ENCODE measurements at regions not wholly inside any gene's neighbourhood (a gene's known extent, or its start where the extent isn't known, plus 50 kb on each side); places are given as distances from the start of the nearest gene placed in this dataset.
A peak's percentile ranks its signal among the peaks of the same experiment; 100 is the strongest.
"Not testable (repeated sequence)": the region's sequence is repeated elsewhere in the genome, so short reads cannot be mapped to it uniquely, and the experiment has no call there.

DNA sequence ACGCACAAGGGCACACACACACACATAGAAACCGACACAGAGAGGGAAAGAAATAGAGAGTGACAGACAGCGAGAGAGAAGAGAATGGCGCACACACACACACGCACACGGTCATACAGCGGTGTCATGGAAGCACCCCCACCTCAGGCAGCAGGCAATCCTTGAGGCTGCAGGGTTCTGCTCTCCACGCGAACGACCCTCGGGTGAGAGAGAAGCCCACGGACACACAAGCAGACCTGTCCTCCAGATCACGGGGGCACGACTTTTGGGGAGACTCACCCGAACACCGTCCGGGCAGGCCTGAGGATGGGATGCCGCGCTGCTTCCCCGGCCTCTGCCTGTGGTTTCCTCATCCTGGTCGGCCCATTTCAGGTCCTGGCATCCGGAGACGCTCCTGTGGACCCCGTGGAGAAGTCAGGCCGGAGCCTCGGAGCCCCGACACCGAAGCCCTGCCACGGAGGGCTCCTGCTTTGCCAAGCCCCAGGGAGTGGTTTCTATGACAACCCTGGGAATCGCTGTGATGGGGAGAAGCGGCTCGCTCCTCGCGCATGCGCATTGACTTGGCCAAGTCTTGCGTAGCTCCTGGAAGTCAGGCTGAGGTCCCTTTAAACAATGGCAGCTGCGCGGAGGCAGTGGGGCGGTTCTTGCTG lies 118.2 kb upstream of the KCNJ18 start:
- Histone ChIP-seq H3K36me3 (no peaks in the 10 kb centered on the region), H3K27me3 (no peaks in the 10 kb centered on the region), H3K4me1 (no peaks in the 10 kb centered on the region), H3K27ac (peak overlapping the region in 1 of 12 donors; percentile 24), H3K9me3 (peaks cover 0 to 11% (median 0%) of the 10 kb centered on the region in 12 donors), H3K4me3 (peak overlapping the region in 11 of 12 donors; percentile 42 to 71 (median 58))
- intact Hi-C loops (cut with DNase I): no loop called here
- TF ChIP-seq, protein P1, sequence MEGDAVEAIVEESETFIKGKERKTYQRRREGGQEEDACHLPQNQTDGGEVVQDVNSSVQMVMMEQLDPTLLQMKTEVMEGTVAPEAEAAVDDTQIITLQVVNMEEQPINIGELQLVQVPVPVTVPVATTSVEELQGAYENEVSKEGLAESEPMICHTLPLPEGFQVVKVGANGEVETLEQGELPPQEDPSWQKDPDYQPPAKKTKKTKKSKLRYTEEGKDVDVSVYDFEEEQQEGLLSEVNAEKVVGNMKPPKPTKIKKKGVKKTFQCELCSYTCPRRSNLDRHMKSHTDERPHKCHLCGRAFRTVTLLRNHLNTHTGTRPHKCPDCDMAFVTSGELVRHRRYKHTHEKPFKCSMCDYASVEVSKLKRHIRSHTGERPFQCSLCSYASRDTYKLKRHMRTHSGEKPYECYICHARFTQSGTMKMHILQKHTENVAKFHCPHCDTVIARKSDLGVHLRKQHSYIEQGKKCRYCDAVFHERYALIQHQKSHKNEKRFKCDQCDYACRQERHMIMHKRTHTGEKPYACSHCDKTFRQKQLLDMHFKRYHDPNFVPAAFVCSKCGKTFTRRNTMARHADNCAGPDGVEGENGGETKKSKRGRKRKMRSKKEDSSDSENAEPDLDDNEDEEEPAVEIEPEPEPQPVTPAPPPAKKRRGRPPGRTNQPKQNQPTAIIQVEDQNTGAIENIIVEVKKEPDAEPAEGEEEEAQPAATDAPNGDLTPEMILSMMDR (IDR thresholded peaks at IDR 0.05): no peak
- no peak for TF ChIP-seq POLR2A (IDR thresholded peaks at IDR 0.05)
- ATAC-seq (peak; percentile 71 to 94 (median 86)), DNase-seq (peak; percentile 69 to 88 (median 82))
- 32 to 58% (median 46%) methylated on average over 17 to 38 of the region's 39 CpGs for WGBS, 4 donors

DNA sequence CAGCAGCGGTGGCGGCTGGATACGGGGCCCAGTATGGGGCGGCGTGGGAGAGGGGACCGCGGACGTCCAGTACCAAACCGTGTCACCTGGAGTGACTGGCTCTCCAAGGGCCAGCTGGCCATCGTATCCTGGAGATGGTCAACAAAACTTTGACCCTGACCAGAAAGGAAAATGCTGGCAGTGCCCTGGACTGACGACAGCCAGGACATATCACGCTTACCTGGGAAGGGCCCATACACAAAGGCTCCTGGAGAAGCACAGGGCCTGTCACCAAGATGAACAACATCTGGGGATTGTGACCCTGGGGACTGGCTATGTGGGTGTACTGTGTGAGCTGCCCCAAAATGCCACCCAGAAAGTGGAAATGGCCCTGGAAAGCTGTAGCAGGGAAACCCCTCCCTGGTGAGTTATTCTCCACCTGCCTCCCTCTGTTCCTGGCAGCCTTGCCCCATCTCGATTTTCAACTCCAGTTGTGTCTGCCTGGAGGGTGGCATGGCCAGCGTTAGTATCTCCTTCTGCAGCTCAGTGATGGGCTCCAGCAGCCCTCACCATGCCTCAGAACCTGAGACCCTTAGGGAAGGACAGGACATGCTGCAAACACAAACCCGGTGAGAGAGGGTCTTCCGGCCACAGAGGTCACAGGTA lies 117.6 kb upstream of the KCNJ18 start:
- H3K36me3 ChIP-seq: not testable (repeated sequence)

DNA sequence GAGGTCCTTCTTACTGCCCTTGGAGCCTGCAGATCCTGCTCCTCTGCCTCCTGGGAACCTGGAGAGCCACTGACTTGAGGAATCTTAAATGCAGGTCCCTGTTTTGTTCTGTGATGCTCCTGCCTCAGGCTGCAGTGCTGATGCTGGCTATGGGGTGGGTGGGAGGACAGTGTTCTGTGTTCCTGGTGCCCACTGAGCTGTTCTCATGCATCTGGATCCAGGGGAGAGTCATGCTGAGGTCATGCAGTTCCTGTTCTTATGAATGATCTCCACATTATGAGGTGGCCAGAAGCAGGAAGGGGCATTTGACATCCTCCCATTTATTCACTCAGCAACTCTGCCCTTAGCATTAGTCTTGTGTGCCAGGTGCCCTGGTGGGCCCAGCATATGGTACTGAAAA lies 113.5 kb upstream of the KCNJ18 start:
- H3K36me3 ChIP-seq; ATAC-seq; DNase-seq; H3K4me1 ChIP-seq; intact Hi-C loops (cut with DNase I); H3K27ac ChIP-seq; H3K9me3 ChIP-seq; H3K27me3 ChIP-seq; H3K4me3 ChIP-seq: not testable (repeated sequence)

More for the DNA sequence above, 117.6 kb upstream of the KCNJ18 start:
- Histone ChIP-seq H3K9me3 (peaks cover 0 to 11% (median 0%) of the 10 kb centered on the region in 12 donors), H3K4me3 (peak overlapping the region in 9 of 12 donors; percentile 42 to 71 (median 62)), H3K27ac (peak overlapping the region in 1 of 12 donors; percentile 24)
- ATAC-seq: peak in 3 of 4 donors; percentile 30 to 46 (median 33)
- intact Hi-C loops (cut with DNase I); H3K27me3 ChIP-seq; DNase-seq; H3K4me1 ChIP-seq: not testable (repeated sequence)
- WGBS, 4 donors: 62 to 73% (median 70%) methylated on average over 5 to 9 of the region's 16 CpGs; no CpG with 5 or more reads in 1 of the 4 donors

- H3K9me3 ChIP-seq: no peaks in the 10 kb centered on the region
- ATAC-seq (no peak), DNase-seq (no peak)
- H3K27ac ChIP-seq: no peak overlapping the region
- TF ChIP-seq, protein P1 (IDR thresholded peaks at IDR 0.05): no peak
- TF ChIP-seq POLR2A (IDR thresholded peaks at IDR 0.05): no peak
- intact Hi-C loops (cut with DNase I): no loop called here
- H3K36me3 ChIP-seq: no peaks in the 10 kb centered on the region
- H3K27me3 ChIP-seq: peaks cover 0 to 15% (median 0%) of the 10 kb centered on the region in 9 donors
- no peaks in the 10 kb centered on the region for H3K4me1 ChIP-seq
- H3K4me3 ChIP-seq: no peak overlapping the region
- 92 to 97% (median 93%) methylated on average over 18 to 23 of the region's 23 CpGs for WGBS, 4 donors
These were observed 99.5 kb upstream of the KCNJ18 start for GRCh38 chr17:21592774-21593173.

DNA sequence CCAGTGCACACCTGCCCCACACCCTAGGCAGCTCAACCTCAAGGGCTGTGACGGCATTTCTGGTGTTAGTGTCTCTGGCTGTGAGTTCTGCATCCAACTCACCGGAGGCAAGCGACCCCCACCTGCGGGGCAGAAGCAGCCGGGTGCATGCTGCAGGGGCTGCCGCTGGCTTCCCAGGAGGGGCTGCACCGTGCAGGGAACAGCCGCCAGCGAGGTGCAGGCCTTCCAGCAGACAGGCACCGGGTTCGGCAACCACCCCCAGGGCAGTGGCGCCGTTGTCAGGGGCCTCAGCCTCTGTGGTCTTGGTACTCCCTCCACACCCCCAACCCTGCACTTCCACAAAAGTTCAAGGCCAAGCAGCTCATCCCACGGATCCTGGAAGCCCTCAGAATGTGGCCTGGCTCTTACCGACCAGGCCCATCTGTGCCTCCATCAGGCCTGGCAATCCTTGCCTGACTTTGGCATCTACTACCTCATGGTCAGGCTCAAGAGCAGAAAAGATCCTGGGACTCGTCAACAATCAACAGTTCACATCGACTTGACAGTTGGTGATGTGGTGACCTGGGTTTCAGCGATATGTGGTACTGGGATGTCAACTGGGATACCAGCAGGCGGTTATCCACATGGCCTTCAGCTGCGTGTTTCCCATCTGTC lies 98.7 kb upstream of the KCNJ18 start:
- H3K4me1 ChIP-seq; H3K27ac ChIP-seq; intact Hi-C loops (cut with DNase I); H3K9me3 ChIP-seq; DNase-seq; ATAC-seq; H3K4me3 ChIP-seq; H3K36me3 ChIP-seq: not testable (repeated sequence)
- 84 to 87% (median 86%) methylated on average over 14 to 20 of the region's 20 CpGs for WGBS, 4 donors
- peaks cover 0 to 15% (median 0%) of the 10 kb centered on the region in 9 donors for H3K27me3 ChIP-seq

Data from heart left ventricle (tissue), 16 donors.